NCI-H1417 (cell line): ENCODE measurements at regions not wholly inside any gene's neighbourhood (a gene's known extent, or its start where the extent isn't known, plus 50 kb on each side); places are given as distances from the start of the nearest gene placed in this dataset.
"Not testable (repeated sequence)": the region's sequence is repeated elsewhere in the genome, so short reads cannot be mapped to it uniquely, and the experiment has no call there.

Source experiments
- DNase-seq, 3 experiments: peaks; one replicate each; lab custom pipeline; 2025; lab: John Stamatoyannopoulos, UW

GRCh38 chr16:63130942-63131341 lies 1094.7 kb upstream of the CDH8 start:
- DNase-seq, result no peak

GRCh38 chr16:63129411-63130125 lies 1093.3 kb upstream of the CDH8 start:
- no peak for DNase-seq

DNA sequence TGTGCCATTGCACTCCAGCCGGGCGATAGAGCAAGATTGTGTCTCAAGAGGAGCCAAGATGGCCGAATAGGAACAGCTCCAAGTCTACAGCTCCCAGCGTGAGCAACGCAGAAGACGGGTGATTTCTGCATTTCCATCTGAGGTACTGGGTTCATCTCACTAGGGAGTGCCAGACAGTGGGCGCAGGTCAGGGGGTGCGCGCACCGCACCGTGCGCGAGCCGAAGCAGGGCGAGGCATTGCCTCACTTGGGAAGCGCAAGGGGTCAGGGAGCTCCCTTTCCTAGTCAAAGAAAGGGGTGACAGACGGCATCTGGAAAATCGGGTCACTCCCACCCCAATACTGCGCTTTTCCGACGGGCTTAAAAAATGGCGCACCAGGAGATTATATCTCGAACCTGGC lies 1083.7 kb upstream of the CDH8 start:
- DNase-seq, result not testable (repeated sequence)

- no peak for DNase-seq
These were observed 1063.8 kb upstream of the CDH8 start for GRCh38 chr16:63100082-63100481.

DNA sequence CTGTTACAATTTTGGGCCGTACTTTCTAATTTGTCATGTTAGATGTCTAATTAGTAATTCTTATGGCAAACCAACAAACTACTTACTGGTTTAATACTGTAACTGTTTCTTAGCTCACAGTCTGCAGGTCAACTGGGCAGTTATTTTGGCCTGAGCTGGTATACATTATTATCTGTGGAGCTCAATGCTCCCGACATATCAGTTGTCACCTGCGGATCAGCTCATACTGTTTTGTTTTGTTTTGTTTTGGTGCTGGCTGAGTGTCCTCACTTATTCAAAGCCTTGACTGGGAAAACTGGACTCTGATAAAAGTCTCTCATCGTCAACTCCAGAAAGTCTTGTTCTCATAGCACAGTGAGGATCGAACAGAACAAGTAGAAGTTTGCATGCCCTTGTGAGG lies 1060.6 kb upstream of the CDH8 start:
- DNase-seq, result no peak

GRCh38 chr16:63092736-63093135 lies 1056.5 kb upstream of the CDH8 start:
- DNase-seq, result no peak

GRCh38 chr16:63082101-63082500 lies 1045.9 kb upstream of the CDH8 start:
- no peak for DNase-seq

GRCh38 chr16:63080746-63081145 lies 1044.5 kb upstream of the CDH8 start:
- no peak for DNase-seq

DNA sequence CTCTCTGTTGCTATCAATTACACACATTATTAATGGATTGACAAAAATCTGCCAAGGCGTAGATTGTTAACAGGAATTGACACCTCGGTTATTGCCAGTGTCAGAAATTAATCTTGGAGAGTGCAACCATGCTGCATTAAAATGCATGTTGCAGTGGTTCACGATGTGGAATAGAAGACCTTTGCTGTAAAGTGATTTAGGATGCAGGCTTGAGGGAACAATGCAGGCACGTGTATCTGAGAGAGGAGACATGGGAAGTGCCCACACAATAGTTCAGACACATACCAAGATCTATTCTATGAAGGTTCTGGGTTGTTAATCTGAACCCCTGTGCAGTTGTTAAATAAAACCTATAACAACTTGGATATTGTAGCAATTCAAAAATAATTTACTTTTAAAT lies 1032.8 kb upstream of the CDH8 start:
- DNase-seq, result no peak

- no peak for DNase-seq
These were observed 1030.9 kb upstream of the CDH8 start for GRCh38 chr16:63067141-63067540.

GRCh38 chr16:63066552-63066951 lies 1030.3 kb upstream of the CDH8 start:
- no peak for DNase-seq

DNA sequence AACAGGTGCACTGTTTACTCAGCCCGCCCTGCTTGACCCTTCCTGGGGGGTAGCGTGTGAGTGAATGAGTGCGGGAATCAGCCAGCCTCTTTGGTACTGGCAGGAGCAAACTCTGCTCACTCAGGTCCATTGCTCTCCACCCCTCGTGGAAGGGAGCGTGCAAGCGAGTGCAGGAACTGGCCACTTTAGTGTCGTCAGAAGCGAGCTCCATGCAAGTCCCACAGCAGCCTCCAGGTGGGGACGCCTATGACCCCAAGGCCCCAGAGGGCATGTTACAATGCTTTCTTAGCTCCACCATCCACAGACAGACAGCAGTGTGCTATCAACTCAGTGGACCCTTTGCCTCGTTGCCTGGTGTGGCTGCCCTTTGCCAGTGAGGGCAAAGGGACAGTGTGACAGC lies 1025.1 kb upstream of the CDH8 start:
- DNase-seq, result no peak

DNA sequence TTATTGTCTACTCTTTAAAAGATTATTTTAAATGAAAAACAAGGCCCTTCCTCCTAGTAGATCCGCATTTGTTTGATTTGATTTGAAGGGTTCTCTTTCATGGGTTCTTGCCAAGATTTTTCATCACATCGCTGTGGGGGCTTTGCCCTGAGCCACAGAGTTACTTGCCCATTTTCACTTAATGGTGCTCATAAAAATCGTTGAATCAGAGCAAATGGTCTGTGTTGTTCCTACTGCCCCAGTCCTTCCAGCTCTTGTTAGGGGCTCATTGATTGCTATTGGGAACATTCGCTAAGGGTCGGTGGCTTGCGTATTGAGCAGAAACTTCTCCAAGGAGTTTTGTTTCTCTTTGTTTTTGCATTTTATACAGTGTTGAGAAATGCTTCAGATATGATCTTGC lies 1023.4 kb upstream of the CDH8 start:
- DNase-seq, result no peak

GRCh38 chr16:63057341-63057740 lies 1021.1 kb upstream of the CDH8 start:
- DNase-seq, result no peak

DNA sequence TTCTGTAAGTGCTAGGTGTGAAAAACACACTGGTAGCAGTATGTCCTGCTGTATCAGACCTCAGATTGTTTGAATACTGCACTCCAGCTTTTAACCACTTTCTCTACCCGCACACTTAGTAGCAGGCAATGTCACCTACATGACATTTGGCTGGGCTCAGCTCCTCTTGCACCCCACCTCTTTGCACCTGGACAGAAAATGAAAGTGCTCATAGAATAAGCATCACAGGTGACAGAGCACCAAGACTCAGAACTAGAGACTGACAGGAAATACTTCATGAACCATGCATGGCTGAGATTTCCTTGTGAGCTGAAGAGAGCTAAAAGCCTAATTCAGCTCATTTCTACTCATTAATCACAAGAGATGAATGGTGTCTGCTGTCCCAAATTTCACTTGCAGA lies 1014.2 kb upstream of the CDH8 start:
- DNase-seq, result no peak

- no peak for DNase-seq
These were observed 1002.3 kb upstream of the CDH8 start for GRCh38 chr16:63038397-63039106.

- DNase-seq, result no peak
These were observed 1001.6 kb upstream of the CDH8 start for GRCh38 chr16:63037761-63038396.

GRCh38 chr16:63018581-63019223 lies 982.5 kb upstream of the CDH8 start:
- no peak for DNase-seq

- DNase-seq, result no peak
These were observed 972.5 kb upstream of the CDH8 start for GRCh38 chr16:63008688-63009087.

DNA sequence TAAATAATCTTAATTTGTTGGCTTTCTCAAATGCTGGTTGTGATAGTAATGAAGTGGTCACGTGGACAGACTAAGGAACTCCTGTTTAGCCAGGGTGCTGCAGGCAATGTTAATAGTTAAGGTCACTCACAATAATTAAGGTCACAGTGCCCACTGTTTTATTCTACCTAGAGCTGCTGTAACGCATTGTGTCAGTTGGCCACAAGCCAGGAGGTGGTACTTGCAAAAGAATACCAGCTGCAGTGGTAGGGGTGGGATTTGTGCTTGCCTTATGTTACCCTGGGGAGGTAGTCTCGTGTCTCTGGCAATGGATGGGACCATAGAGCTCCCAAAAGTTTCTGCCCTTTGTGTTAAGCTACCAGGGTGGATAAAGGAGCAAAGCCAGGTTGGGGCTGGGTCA lies 969.1 kb upstream of the CDH8 start:
- peak in 1 of 3 experiments; percentile 7 for DNase-seq

- DNase-seq, result no peak
These were observed 953.2 kb upstream of the CDH8 start for GRCh38 chr16:62989480-62989879.

GRCh38 chr16:62985722-62986121 lies 949.5 kb upstream of the CDH8 start:
- no peak for DNase-seq

- no peak for DNase-seq
These were observed 942.2 kb upstream of the CDH8 start for GRCh38 chr16:62978451-62978850.
